ENCODE measurements at regions not wholly inside any gene's neighbourhood (a gene's known extent, or its start where the extent isn't known, plus 50 kb on each side); places are given as distances from the start of the nearest gene placed in this dataset.
"Not testable (repeated sequence)": the region's sequence is repeated elsewhere in the genome, so short reads cannot be mapped to it uniquely, and the experiment has no call there.

GRCh38 chr7:119886525-119886924 is 386.4 kb upstream of the KCND2 start:
- TF ChIP-seq, protein P1, sequence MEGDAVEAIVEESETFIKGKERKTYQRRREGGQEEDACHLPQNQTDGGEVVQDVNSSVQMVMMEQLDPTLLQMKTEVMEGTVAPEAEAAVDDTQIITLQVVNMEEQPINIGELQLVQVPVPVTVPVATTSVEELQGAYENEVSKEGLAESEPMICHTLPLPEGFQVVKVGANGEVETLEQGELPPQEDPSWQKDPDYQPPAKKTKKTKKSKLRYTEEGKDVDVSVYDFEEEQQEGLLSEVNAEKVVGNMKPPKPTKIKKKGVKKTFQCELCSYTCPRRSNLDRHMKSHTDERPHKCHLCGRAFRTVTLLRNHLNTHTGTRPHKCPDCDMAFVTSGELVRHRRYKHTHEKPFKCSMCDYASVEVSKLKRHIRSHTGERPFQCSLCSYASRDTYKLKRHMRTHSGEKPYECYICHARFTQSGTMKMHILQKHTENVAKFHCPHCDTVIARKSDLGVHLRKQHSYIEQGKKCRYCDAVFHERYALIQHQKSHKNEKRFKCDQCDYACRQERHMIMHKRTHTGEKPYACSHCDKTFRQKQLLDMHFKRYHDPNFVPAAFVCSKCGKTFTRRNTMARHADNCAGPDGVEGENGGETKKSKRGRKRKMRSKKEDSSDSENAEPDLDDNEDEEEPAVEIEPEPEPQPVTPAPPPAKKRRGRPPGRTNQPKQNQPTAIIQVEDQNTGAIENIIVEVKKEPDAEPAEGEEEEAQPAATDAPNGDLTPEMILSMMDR (IDR thresholded peaks at IDR 0.05; ENCODE audit: insufficient read depth, low read length): not testable (repeated sequence)
- not testable (repeated sequence) for TF ChIP-seq SPI1 (IDR thresholded peaks at IDR 0.05; ENCODE audit: borderline replicate concordance, low read depth); POLR2AphosphoS5 (IDR thresholded peaks at IDR 0.05; ENCODE audit: low read depth); GABPA (IDR thresholded peaks at IDR 0.05; ENCODE audit: low read depth)
- TF ChIP-seq, protein P2, sequence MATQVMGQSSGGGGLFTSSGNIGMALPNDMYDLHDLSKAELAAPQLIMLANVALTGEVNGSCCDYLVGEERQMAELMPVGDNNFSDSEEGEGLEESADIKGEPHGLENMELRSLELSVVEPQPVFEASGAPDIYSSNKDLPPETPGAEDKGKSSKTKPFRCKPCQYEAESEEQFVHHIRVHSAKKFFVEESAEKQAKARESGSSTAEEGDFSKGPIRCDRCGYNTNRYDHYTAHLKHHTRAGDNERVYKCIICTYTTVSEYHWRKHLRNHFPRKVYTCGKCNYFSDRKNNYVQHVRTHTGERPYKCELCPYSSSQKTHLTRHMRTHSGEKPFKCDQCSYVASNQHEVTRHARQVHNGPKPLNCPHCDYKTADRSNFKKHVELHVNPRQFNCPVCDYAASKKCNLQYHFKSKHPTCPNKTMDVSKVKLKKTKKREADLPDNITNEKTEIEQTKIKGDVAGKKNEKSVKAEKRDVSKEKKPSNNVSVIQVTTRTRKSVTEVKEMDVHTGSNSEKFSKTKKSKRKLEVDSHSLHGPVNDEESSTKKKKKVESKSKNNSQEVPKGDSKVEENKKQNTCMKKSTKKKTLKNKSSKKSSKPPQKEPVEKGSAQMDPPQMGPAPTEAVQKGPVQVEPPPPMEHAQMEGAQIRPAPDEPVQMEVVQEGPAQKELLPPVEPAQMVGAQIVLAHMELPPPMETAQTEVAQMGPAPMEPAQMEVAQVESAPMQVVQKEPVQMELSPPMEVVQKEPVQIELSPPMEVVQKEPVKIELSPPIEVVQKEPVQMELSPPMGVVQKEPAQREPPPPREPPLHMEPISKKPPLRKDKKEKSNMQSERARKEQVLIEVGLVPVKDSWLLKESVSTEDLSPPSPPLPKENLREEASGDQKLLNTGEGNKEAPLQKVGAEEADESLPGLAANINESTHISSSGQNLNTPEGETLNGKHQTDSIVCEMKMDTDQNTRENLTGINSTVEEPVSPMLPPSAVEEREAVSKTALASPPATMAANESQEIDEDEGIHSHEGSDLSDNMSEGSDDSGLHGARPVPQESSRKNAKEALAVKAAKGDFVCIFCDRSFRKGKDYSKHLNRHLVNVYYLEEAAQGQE (IDR thresholded peaks at IDR 0.05; ENCODE audit: insufficient replicate concordance, low read depth): not testable (repeated sequence)
